ENCODE measurements at regions not wholly inside any gene's neighbourhood (a gene's known extent, or its start where the extent isn't known, plus 50 kb on each side); places are given as distances from the start of the nearest gene placed in this dataset.

GRCh38 chr1:200493344-200493743, 83.5 kb upstream of the ZNF281 start:
- H3K27me3 ChIP-seq (ENCODE audit: insufficient read depth, low read length) = no peaks in the 10 kb centered on the region
- no peak overlapping the region for H3K9ac ChIP-seq (ENCODE audit: low read length)
- no peaks in the 10 kb centered on the region for H3K9me2 ChIP-seq (ENCODE audit: insufficient read depth)
- TF ChIP-seq POLR2A (IDR thresholded peaks at IDR 0.05; ENCODE audit: borderline replicate concordance, extremely low read depth, insufficient read depth, insufficient read length) (no peak), SP1 (IDR thresholded peaks at IDR 0.05; ENCODE audit: low read depth) (no peak), YY1 (IDR thresholded peaks at IDR 0.05; ENCODE audit: extremely low read depth, insufficient replicate concordance, low read depth, low read length) (no peak), ZFX (IDR thresholded peaks at IDR 0.05) (no peak), MAX (IDR thresholded peaks at IDR 0.05) (no peak), SRF (IDR thresholded peaks at IDR 0.05; ENCODE audit: low read depth) (no peak), CBX3 (IDR thresholded peaks at IDR 0.05; ENCODE audit: low read depth) (no peak), EZH2 (IDR thresholded peaks at IDR 0.05) (no peak), EGR1 (IDR thresholded peaks at IDR 0.05; ENCODE audit: low read depth) (no peak), RAD21 (IDR thresholded peaks at IDR 0.05; ENCODE audit: low read depth) (no peak), ELF1 (IDR thresholded peaks at IDR 0.05; ENCODE audit: borderline replicate concordance, low read depth) (no peak), SIN3A (IDR thresholded peaks at IDR 0.05; ENCODE audit: low read depth) (no peak), CEBPB (IDR thresholded peaks at IDR 0.05; ENCODE audit: low read depth) (no peak), JUND (IDR thresholded peaks at IDR 0.05) (no peak), TCF7L2 (IDR thresholded peaks at IDR 0.05; ENCODE audit: borderline replicate concordance, extremely low read depth, insufficient read depth, insufficient read length) (no peak), POLR2AphosphoS5 (IDR thresholded peaks at IDR 0.05; ENCODE audit: low read depth, low read length) (no peak)
- TF ChIP-seq, protein P1, sequence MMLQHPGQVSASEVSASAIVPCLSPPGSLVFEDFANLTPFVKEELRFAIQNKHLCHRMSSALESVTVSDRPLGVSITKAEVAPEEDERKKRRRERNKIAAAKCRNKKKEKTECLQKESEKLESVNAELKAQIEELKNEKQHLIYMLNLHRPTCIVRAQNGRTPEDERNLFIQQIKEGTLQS (IDR thresholded peaks at IDR 0.05) = no peak
- H2AFZ ChIP-seq (ENCODE audit: low read depth, low read length, poor library complexity, severe bottlenecking) = no peak overlapping the region
- no peak overlapping the region for H3K4me2 ChIP-seq (ENCODE audit: low read length)
- RAD21 ChIA-PET (ENCODE audit: low non-redundant PET in 1 of 2, low total read pairs in 2 of 2, uncharacterized antibody in 2 of 2, unreplicated experiment in 2 of 2) = no interaction called here
- no peak overlapping the region for H3K27ac ChIP-seq (ENCODE audit: low read depth, low read length)
- no peak overlapping the region for H3K4me3 ChIP-seq (replicated peaks in 1 of 2; ENCODE audit: low read depth in 1 of 2, low read length in 2 of 2)
- DNase-seq (ENCODE audit: low read depth, low spot score) (no peak), ATAC-seq (no peak)
- peaks cover 0 to 7% of the 10 kb centered on the region in 2 experiments; a peak in 1 of 4 replicates for H3K4me1 ChIP-seq (ENCODE audit: control insufficient read depth in 1 of 2, insufficient read depth in 2 of 2, low read length in 2 of 2)
- H4K20me1 ChIP-seq (ENCODE audit: insufficient read depth) = no peaks in the 10 kb centered on the region
- intact Hi-C loops (cut with micrococcal nuclease) = no loop called here
- POLR2A ChIA-PET = no interaction called here
- CTCF ChIA-PET = no interaction called here
- no peaks in the 10 kb centered on the region for H3K36me3 ChIP-seq (ENCODE audit: control insufficient read depth in 1 of 2, insufficient read depth in 2 of 2, low read length in 2 of 2)
- H3K79me2 ChIP-seq (ENCODE audit: insufficient read depth, low read length) = no peaks in the 10 kb centered on the region
- H3K9me3 ChIP-seq (ENCODE audit: control insufficient read depth in 1 of 2, insufficient read depth in 1 of 2, low read depth in 1 of 2, low read length in 2 of 2) = no peaks in the 10 kb centered on the region
- BruUV-seq (replicated peaks) = no TSS peak

All from HCT116 (cell line).